AG08396 (cell line): ENCODE measurements at regions not wholly inside any gene's neighbourhood (a gene's known extent, or its start where the extent isn't known, plus 50 kb on each side); places are given as distances from the start of the nearest gene placed in this dataset.
"Not testable (repeated sequence)": the region's sequence is repeated elsewhere in the genome, so short reads cannot be mapped to it uniquely, and the experiment has no call there.

ENCODE experiments used
- DNase-seq: peaks from one replicate; pipeline ENCODE4 v3.0.0; 2012; ENCODE audit warnings: low spot score, mixed read lengths

- not testable (repeated sequence) for DNase-seq
Observed at GRCh38 chr2:87514034-87514433, 233.9 kb upstream of the PLGLB2 start.

GRCh38 chr2:87514515-87514914 lies 233.4 kb upstream of the PLGLB2 start:
- DNase-seq, result not testable (repeated sequence)

GRCh38 chr2:87515226-87515625 lies 232.7 kb upstream of the PLGLB2 start:
- DNase-seq, result not testable (repeated sequence)

- not testable (repeated sequence) for DNase-seq
Observed at GRCh38 chr2:87515875-87516274, 232.0 kb upstream of the PLGLB2 start.

GRCh38 chr2:87516369-87516967 lies 231.4 kb upstream of the PLGLB2 start:
- not testable (repeated sequence) for DNase-seq

GRCh38 chr2:87517438-87517837 lies 230.4 kb upstream of the PLGLB2 start:
- DNase-seq, result not testable (repeated sequence)

DNA sequence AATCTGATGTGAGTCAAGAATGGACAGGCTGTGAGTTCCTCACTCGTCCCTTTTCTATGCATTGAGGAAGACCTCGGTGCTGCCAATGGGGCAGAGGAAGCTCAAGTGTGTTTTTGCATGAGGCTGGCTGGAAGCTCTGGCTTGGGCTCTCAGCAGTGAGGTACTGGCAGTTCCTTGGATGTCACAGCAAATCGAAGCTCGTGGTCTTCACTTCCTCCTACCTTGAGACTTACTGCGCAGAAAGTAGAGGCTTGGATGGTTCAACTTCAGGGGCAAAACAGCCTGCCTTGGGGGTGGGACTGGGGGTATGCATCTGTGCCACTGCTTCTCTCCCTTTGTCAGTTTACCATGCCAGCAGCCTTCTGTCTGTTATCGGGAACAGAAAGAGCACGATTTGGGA lies 229.8 kb upstream of the PLGLB2 start:
- not testable (repeated sequence) for DNase-seq

- DNase-seq, result not testable (repeated sequence)
Observed at GRCh38 chr2:87518547-87518946, 229.3 kb upstream of the PLGLB2 start.

DNA sequence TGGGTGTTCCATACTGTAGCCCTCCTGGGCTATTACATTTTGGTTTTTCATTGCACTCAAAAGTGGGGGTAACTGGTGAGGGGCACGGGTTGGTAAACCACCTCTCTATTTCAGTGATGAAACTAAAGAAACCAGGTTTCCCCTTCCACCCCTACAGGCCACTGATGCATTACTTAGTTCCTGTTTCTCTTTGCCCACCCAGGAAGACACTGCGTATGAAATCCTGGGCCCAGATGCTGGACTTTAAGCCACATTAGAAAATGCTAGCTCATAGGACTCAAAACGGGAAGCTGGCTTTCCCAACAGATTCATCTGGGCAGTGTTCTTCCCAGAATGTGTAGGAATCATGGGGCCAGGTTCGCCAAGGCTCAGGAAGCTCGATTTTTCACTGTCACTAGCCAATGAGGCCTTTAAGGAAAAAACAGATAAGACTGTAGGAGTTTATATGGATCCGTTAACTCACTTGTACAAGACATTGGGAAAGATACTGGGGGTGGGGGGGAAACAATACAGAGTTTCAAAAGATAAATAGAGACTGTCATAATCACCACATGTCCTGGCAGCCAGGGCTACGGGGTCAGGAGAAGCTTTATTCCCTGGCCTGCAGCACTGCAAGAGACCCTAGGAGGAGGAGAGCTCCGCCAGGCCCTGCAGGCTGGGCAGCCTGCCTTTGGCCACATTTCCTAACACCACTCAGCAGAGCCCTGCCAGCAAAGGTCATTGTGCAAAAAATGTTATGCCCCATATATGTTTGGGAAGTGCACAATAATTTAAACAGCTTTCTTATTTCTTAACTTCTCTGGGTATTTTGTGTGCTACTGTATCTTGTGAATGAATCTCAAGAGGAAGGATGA lies 228.5 kb upstream of the PLGLB2 start:
- DNase-seq, result not testable (repeated sequence)

DNA sequence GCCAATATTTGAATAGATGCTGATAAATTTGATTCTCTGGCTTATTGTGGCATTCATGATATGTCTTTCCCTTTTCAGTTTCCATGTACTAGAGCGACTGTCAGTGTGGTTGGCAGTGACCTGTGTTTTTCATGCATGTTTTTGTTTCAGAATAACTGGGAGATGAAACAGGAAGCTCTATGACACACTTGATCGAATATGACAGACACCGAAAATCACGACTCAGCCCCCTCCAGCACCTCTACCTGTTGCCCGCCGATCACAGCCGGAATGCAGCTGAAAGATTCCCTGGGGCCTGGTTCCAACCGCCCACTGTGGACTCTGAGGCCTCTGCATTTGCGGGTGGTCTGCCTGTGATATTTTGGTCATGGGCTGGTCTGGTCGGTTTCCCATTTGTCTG lies 226.8 kb upstream of the PLGLB2 start:
- DNase-seq, result not testable (repeated sequence)

GRCh38 chr2:87521489-87521888 lies 226.4 kb upstream of the PLGLB2 start:
- not testable (repeated sequence) for DNase-seq

- DNase-seq, result not testable (repeated sequence)
Observed at GRCh38 chr2:87524619-87525188, 223.2 kb upstream of the PLGLB2 start.

DNA sequence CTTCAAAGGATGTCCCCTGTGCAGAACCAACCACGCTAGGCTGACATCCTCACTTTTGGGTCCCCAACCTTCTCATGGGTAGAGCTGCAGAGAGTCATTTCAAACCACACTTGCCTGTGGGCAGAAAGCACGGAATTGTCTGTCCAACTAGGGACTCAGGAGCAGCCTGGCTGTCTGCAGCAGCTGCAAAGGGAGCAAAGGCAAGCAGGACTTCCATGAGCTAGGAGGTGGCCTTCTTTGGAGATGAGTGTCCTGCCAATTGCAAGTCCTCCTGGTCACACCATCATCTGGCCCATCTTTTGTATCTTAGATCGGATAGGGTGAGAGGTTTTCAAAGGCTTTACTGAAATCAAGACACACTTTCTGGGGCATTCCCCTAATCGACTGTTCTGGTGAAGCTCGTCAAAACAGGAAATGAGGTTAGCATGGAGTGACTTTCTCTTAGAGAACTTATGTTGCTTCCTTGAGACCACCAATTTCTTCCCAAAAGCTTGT lies 222.3 kb upstream of the PLGLB2 start:
- DNase-seq, result not testable (repeated sequence)

GRCh38 chr2:87526258-87526657 lies 221.6 kb upstream of the PLGLB2 start:
- DNase-seq, result not testable (repeated sequence)

GRCh38 chr2:87531968-87532715 lies 215.7 kb upstream of the PLGLB2 start:
- not testable (repeated sequence) for DNase-seq

DNA sequence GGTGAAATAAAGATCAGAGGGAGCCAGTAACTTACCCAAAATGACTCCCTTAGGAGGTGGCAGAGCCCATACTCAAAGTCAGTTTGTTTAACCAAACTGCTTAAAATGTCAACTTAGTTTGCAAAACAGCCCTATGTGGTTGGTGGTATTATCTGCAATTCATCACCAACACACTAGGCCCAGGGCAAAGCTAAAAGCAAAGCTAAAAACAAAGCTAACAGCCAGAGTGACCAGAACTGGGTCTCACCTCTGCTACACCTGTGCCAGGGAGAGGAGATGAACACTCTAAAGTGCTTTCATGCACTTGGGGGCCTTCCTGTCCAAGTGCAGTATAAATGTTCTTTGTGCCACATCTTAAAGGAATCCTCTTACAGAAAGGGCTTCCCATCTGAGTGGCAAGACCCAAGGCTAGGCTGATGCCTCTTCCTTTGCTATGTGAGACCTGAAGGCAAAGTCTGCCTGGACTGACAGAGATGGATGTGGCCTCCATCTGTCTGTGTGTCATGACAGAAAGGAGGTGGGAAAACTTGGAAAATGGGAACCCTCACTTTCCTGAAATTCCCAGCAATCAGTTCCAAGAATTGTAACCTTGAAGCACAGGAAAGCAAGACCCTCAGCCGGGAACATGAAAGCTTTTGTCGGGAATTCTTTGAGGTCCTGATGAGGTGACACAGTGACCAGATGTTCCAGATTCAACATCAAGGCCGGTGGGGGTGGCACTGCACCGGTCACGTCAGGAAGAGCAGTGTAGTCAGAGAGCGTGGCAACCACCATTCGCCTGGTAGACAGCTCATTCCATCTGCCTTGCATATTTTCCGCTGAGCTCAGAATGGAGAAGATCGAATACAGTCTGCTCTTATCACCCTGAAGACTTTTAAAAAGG lies 214.3 kb upstream of the PLGLB2 start:
- not testable (repeated sequence) for DNase-seq

DNA sequence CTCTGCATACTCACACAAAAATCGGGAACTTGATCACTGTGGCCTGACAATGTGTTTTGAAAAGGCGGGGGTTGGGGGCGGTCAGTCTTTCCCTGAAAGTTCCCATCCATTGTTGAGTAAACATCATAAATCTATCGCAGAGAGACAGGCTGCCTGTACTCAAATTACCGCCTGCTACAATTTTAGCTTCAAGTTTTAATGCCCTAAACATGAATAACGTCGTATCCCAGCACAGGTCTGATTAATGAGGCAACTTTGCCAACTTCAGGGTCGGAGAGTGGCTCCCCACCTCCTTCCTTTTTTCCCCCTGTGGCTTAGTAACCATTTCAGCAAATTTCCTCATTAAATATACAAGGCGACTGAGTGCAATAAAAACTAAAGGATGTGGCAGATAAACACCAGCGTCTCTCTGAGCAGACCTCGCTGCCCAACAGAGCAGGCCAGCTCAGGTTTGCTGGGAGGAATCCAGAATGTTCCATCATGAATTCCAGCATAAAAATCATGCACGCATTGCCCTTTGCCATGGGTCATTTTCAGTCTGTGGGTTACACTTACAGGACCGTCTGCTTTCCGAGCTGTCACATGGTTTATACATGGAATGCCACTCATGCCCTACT lies 213.5 kb upstream of the PLGLB2 start:
- not testable (repeated sequence) for DNase-seq

- not testable (repeated sequence) for DNase-seq
Observed at GRCh38 chr2:87536427-87536826, 211.5 kb upstream of the PLGLB2 start.

- not testable (repeated sequence) for DNase-seq
Observed at GRCh38 chr2:87537251-87537671, 210.6 kb upstream of the PLGLB2 start.

GRCh38 chr2:87538268-87538667 lies 209.6 kb upstream of the PLGLB2 start:
- DNase-seq, result not testable (repeated sequence)
